Choroid plexus epithelial cell (primary cell): ENCODE measurements at regions not wholly inside any gene's neighbourhood (a gene's known extent, or its start where the extent isn't known, plus 50 kb on each side); places are given as distances from the start of the nearest gene placed in this dataset.

Experiments
- DNase-seq: peaks from one replicate; pipeline ENCODE4 v3.0.0-alpha.2; 2010; ENCODE audit warnings: low read depth
- H3K4me3 ChIP-seq: 2 replicates; pipeline ENCODE4 v1.5.1; 2011; ENCODE audit warnings: low read depth, mild to moderate bottlenecking, control low read depth, low read length, moderate library complexity
- TF ChIP-seq, protein P1 (sequence below): conservative IDR thresholded peaks from 2 replicates; pipeline ENCODE4 v1.5.1; 2011; ENCODE audit warnings: low read depth, mild to moderate bottlenecking, control low read depth, inconsistent platforms, low read length, moderate library complexity

DNA sequence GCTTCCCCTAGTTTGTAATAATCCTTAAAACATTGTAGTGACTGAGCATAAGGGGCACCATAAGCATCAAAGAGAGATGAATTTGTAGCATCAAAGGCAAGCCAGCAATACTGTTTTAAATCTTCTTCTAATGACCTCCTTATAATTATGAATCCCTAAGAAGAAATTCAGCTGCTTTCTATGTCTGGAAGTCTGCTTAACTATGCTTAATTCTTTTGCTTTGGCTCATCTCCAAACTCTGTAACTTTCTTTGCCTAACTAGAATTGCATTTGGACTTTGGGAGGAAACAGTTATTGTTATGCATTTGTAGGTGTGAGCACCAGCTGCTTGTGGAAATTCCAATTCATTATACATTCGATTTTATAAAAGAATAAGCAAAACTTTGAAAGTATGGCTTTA is 117.7 kb upstream of the SPATA16 start:
- DNase-seq = no peak
- TF ChIP-seq, protein P1, sequence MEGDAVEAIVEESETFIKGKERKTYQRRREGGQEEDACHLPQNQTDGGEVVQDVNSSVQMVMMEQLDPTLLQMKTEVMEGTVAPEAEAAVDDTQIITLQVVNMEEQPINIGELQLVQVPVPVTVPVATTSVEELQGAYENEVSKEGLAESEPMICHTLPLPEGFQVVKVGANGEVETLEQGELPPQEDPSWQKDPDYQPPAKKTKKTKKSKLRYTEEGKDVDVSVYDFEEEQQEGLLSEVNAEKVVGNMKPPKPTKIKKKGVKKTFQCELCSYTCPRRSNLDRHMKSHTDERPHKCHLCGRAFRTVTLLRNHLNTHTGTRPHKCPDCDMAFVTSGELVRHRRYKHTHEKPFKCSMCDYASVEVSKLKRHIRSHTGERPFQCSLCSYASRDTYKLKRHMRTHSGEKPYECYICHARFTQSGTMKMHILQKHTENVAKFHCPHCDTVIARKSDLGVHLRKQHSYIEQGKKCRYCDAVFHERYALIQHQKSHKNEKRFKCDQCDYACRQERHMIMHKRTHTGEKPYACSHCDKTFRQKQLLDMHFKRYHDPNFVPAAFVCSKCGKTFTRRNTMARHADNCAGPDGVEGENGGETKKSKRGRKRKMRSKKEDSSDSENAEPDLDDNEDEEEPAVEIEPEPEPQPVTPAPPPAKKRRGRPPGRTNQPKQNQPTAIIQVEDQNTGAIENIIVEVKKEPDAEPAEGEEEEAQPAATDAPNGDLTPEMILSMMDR = no peak
- H3K4me3 ChIP-seq = no peak overlapping the region

DNA sequence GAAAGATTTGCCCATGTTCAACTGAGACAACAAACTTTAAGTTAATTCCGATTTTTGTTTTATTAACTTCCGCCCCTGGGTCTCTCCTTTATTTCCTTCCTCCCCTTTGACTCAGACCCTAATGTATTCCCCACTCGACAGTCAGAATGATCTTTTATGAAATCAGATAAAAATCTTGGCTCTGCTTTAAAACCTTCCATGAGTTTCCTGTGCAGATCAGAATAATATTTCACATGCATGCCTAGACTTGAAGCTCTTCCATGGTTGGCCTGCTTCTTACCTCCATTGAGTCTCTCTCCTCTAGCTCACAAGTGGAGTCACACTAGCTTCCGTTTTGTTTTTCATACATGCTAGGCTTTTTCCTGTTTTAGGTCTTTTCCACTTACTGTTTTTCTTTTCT is 116.8 kb upstream of the SPATA16 start:
- TF ChIP-seq, protein P1 = no peak
- DNase-seq = no peak
- no peak overlapping the region for H3K4me3 ChIP-seq

DNA sequence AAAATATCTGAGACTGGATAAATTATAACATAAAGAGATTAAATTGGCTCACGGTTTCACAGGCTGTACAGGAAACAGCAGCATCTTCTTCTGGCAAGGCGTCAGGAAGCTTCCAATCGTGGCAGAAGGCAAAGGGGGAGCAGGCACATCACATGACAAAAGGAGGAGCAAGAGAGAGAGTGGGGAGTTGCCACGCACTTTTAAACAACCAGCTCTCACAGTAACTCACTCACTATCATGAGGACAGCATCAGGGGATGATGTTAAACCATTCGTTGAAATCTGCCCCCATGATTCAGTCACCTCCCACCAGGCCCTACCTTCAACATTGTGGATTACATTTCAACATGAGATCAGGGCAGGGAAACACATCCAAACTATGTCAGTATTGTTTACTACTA is 114.5 kb upstream of the SPATA16 start:
- TF ChIP-seq, protein P1 = no peak
- H3K4me3 ChIP-seq = no peak overlapping the region

DNA sequence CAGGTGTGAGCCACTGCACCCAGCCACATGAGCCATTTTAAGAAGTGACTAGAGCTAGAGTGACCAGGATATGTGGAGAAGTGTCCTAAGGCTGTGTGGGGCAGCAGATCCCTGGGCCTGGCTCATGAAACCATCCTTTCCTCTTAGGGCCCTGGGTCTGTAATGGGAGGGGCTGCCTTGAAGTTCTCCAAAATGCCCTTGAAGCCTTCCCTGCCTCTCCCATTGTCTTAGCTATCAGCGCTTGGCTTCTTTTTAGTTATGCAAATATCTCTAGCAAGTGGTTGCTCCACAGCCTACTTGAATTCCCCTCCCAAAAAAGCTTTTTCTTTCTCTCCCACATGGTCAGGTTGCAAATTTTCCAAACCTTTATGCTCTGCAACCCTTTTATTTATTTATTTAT is 112.4 kb upstream of the SPATA16 start:
- no peak overlapping the region for H3K4me3 ChIP-seq
- TF ChIP-seq, protein P1 = no peak
- no peak for DNase-seq

More for the DNA sequence above, 114.5 kb upstream of the SPATA16 start:
- DNase-seq = no peak

DNA sequence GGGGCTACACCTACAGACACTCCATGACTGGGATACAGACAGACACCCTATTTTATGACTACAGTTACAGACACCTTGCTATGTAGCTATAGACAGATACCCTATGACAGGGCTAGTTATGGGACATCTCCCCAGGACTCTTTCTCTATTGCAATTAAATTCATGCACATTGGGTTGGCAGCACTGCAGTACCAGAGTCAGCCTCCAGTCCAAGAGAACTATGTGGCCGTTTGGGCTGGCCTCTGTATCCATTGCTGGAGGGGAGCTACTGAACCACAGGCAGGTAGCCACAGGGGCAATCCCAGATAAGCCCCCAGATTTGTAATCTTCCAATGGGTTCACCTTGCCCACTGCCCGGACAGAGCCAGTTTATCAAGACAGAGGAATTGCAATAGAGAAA is 108.4 kb upstream of the SPATA16 start:
- H3K4me3 ChIP-seq = no peak overlapping the region
- TF ChIP-seq, protein P1 = no peak
- no peak for DNase-seq

DNA sequence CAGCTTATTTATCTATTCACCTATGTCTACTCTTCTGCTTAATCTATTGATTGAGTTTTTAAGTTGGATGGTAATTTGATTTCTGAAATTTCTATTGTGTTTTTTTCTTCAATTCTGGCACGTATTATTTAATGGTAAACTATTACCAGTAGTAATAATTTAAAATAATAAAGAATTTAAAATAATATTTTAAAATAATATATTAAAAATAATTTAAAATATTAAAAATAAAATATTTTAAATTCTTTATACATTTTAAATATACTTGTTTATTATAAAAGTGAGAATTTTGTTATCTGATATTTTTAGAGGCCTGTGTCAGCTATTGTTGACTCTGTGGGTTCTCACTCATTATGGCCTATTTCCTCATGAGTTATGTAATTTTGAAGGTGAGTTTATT is 100.7 kb upstream of the SPATA16 start:
- DNase-seq = no peak
- H3K4me3 ChIP-seq = no peak overlapping the region
- TF ChIP-seq, protein P1 = no peak

DNA sequence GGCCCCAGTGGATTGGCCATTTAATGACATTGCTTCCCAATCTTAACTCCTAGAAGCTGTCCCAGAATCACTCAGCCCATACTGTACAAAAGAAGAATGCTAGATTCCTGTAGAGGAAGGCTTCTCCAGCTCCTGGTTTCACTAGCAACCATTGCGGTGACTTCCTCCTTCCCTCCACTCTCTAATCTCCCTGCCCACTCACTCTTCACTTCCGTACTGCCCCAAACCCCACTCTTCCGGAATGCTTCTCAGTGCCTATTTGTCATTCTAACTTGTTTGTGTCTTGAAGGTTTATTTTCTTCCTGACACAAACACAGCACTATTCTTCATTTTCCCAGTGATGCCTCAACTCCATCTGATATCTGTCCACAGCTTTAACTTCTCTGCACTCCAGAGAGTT is 97.1 kb upstream of the SPATA16 start:
- H3K4me3 ChIP-seq = no peak overlapping the region
- no peak for DNase-seq
- TF ChIP-seq, protein P1 = no peak
